Endometrium (tissue), 2 donors: ENCODE measurements at regions not wholly inside any gene's neighbourhood (a gene's known extent, or its start where the extent isn't known, plus 50 kb on each side); places are given as distances from the start of the nearest gene placed in this dataset.
"Not testable (repeated sequence)": the region's sequence is repeated elsewhere in the genome, so short reads cannot be mapped to it uniquely, and the experiment has no call there.

Experiments
- FAIRE-seq: peaks from 2 replicates; lab custom pipeline; 2012; peaks lifted over from hg19 to GRCh38; lab: Jason Lieb, UNC
- donor health status: control.
- donor health status: control.

GRCh38 chr12:84043355-84043754 lies 869.2 kb downstream of the SLC6A15 start:
- FAIRE-seq: no peak

GRCh38 chr12:84038242-84038641 lies 874.4 kb downstream of the SLC6A15 start:
- no peak for FAIRE-seq

- no peak for FAIRE-seq
Measured at GRCh38 chr12:84036912-84037311, 875.7 kb downstream of the SLC6A15 start.

- no peak for FAIRE-seq
Measured at GRCh38 chr12:84035766-84036165, 876.8 kb downstream of the SLC6A15 start.

- no peak for FAIRE-seq
Measured at GRCh38 chr12:84034871-84035270, 877.7 kb downstream of the SLC6A15 start.

- no peak for FAIRE-seq
Measured at GRCh38 chr12:84033162-84033561, 879.4 kb downstream of the SLC6A15 start.

- not testable (repeated sequence) for FAIRE-seq
Measured at GRCh38 chr12:84018556-84019179, 893.9 kb downstream of the SLC6A15 start.

GRCh38 chr12:84016956-84017355 lies 895.6 kb downstream of the SLC6A15 start:
- no peak for FAIRE-seq

GRCh38 chr12:83997423-83997822 lies 915.2 kb downstream of the SLC6A15 start:
- no peak for FAIRE-seq

GRCh38 chr12:83996671-83997070 lies 915.9 kb downstream of the SLC6A15 start:
- FAIRE-seq: no peak

- no peak for FAIRE-seq
Measured at GRCh38 chr12:83985084-83985483, 927.5 kb downstream of the SLC6A15 start.

- no peak for FAIRE-seq
Measured at GRCh38 chr12:83980398-83980797, 932.2 kb downstream of the SLC6A15 start.

GRCh38 chr12:83979785-83980184 lies 932.8 kb downstream of the SLC6A15 start:
- no peak for FAIRE-seq

GRCh38 chr12:83971781-83972180 lies 940.8 kb downstream of the SLC6A15 start:
- no peak for FAIRE-seq

GRCh38 chr12:83960767-83961166 lies 951.8 kb downstream of the SLC6A15 start:
- no peak for FAIRE-seq

GRCh38 chr12:83958997-83959396 lies 953.6 kb downstream of the SLC6A15 start:
- FAIRE-seq: no peak

- FAIRE-seq: no peak
Measured at GRCh38 chr12:83954956-83955601, 957.5 kb downstream of the SLC6A15 start.

GRCh38 chr12:83954071-83954789 lies 958.4 kb downstream of the SLC6A15 start:
- peak; percentile 46 for FAIRE-seq

GRCh38 chr12:83945871-83946270 lies 966.7 kb downstream of the SLC6A15 start:
- peak; percentile 80 for FAIRE-seq

- peak; percentile 62 for FAIRE-seq
Measured at GRCh38 chr12:83939718-83940117, 972.9 kb downstream of the SLC6A15 start.

GRCh38 chr12:83933615-83934014 lies 979.0 kb downstream of the SLC6A15 start:
- FAIRE-seq: no peak

GRCh38 chr12:83932011-83932410 lies 980.6 kb downstream of the SLC6A15 start:
- FAIRE-seq: no peak

GRCh38 chr12:83931451-83931850 lies 981.1 kb downstream of the SLC6A15 start:
- FAIRE-seq: no peak
